Endodermal cell (in vitro differentiated cells): ENCODE measurements at regions not wholly inside any gene's neighbourhood (a gene's known extent, or its start where the extent isn't known, plus 50 kb on each side); places are given as distances from the start of the nearest gene placed in this dataset.
"Not testable (repeated sequence)": the region's sequence is repeated elsewhere in the genome, so short reads cannot be mapped to it uniquely, and the experiment has no call there.

ENCODE experiments used
- DNase-seq: peaks from one replicate; pipeline ENCODE4 v3.0.0-alpha.2; 2017
- H3K27ac ChIP-seq: 2 replicates; pipeline ENCODE4 v1.5.1; 2013; ENCODE audit warnings: mild to moderate bottlenecking, low read depth, low read length, moderate library complexity
- H3K27me3 ChIP-seq: 2 replicates; pipeline ENCODE4 v1.6.1; 2013; ENCODE audit warnings: mild to moderate bottlenecking, low read length, moderate library complexity; ENCODE audit not compliant: insufficient read depth, control insufficient read depth, poor library complexity, severe bottlenecking
- H3K36me3 ChIP-seq: 2 replicates; pipeline ENCODE4 v1.7.0; 2013; ENCODE audit warnings: mild to moderate bottlenecking, low read length, moderate library complexity; ENCODE audit not compliant: control insufficient read depth, insufficient read depth
- H3K4me1 ChIP-seq: one replicate; pipeline ENCODE4 v1.7.0; 2013; ENCODE audit warnings: low read length; ENCODE audit not compliant: control insufficient read depth, insufficient read depth
- H3K4me3 ChIP-seq: 2 replicates; pipeline ENCODE4 v1.5.1; 2013; ENCODE audit warnings: mild to moderate bottlenecking, low read length, moderate library complexity
- H3K9ac ChIP-seq: 2 replicates; pipeline ENCODE4 v1.6.1; 2013; ENCODE audit warnings: mild to moderate bottlenecking, low read length, moderate library complexity; ENCODE audit not compliant: poor library complexity, severe bottlenecking; ENCODE audit errors: extremely low read depth
- H3K9me3 ChIP-seq: 2 replicates; pipeline ENCODE4 v1.6.1; 2013; ENCODE audit warnings: mild to moderate bottlenecking, low read length, moderate library complexity; ENCODE audit not compliant: control insufficient read depth
- H3K27ac Mint-ChIP-seq: 2 replicates; pipeline ENCODE4 v1.8.0; 2020; ENCODE audit warnings: mixed read lengths
- H3K27me3 Mint-ChIP-seq: 2 replicates; pipeline ENCODE4 v1.8.0; 2021; ENCODE audit warnings: mild to moderate bottlenecking, mixed read lengths; ENCODE audit not compliant: insufficient read depth
- H3K36me3 Mint-ChIP-seq: 2 replicates; pipeline ENCODE4 v1.8.0; 2020; ENCODE audit warnings: low read depth, mixed read lengths
- H3K4me1 Mint-ChIP-seq: 2 replicates; pipeline ENCODE4 v1.8.0; 2020; ENCODE audit warnings: mixed read lengths
- H3K4me3 Mint-ChIP-seq: 2 replicates; pipeline ENCODE4 v1.8.0; 2020; ENCODE audit warnings: mild to moderate bottlenecking, moderate library complexity, mixed read lengths
- H3K9me3 Mint-ChIP-seq: 2 replicates; pipeline ENCODE4 v1.8.0; 2020; ENCODE audit warnings: mild to moderate bottlenecking, mixed read lengths
- WGBS, 2 experiments: methylation state at CpG; one replicate each; pipeline versions ENCODE4 v1.1.5 to v1.1.7; 2013; ENCODE audit warnings: missing lambda C conversion rate in 2 of 2, mixed read lengths in 1 of 2; ENCODE audit not compliant: insufficient coverage in 1 of 2, insufficient read length in 1 of 2; 5-methylcytosine and 5-hydroxymethylcytosine counted together
- TF ChIP-seq, protein P1 (sequence below): fragments of 200-600 bp; sonication (generic); conservative IDR thresholded peaks from 2 replicates; pipeline ENCODE4 v1.5.0; 2021; ENCODE audit warnings: antibody characterized with exemption, mild to moderate bottlenecking

DNA sequence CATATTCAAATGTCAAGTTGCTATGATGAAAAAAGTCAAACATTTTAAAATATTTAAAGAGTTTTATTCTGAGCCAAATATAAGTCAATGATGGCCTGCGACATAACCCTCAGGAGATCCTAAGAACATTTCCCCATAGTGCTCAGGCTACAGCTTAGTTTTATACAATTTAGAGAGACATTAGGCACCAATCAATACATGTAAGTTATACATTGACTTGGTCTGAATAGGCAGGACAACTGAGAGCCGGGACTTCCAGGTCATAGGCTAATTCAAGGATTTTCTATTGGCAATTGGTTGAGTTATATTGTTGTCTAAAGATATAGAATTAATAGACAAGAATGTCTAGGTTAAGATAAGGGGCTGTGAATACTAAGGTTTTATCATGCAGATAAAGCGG is 64.5 kb downstream of the UGT2B28 start:
- not testable (repeated sequence) for H3K27ac Mint-ChIP-seq, H3K9me3 Mint-ChIP-seq, H3K27ac ChIP-seq, H3K4me1 ChIP-seq, H3K9ac ChIP-seq, H3K36me3 ChIP-seq, H3K27me3 Mint-ChIP-seq, H3K4me3 ChIP-seq, H3K4me1 Mint-ChIP-seq, H3K9me3 ChIP-seq, H3K27me3 ChIP-seq, H3K4me3 Mint-ChIP-seq, H3K36me3 Mint-ChIP-seq, DNase-seq
- 91% methylated on average over 2 of the region's 3 CpGs; no CpG with 5 or more reads in 1 of the 2 experiments for WGBS, 2 experiments

DNA sequence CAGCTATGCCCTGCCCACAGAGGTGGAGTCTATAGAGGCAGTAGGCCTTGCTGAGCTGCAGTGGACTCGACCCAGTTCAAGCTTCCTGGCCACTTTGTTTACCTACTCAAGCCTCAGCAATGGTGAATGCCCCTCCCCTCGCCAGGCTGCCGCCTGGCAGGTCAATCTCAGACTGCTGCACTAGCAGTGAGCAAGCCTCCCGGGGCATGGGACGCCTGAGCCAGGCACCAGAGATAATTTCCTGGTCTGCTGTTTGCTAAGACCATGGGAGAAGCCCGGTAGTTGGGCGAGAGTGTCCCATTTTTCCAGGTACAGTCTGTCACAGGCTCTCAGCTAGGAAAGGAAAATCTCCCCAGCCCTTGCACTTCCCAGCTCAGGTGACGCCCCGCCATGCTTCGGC is 68.5 kb downstream of the UGT2B28 start:
- H3K36me3 ChIP-seq, H3K27ac ChIP-seq, DNase-seq, H3K4me3 Mint-ChIP-seq, H3K27ac Mint-ChIP-seq, H3K27me3 ChIP-seq, H3K36me3 Mint-ChIP-seq, H3K4me1 ChIP-seq, H3K9ac ChIP-seq, H3K4me3 ChIP-seq, H3K27me3 Mint-ChIP-seq, H3K9me3 Mint-ChIP-seq, H3K9me3 ChIP-seq: not testable (repeated sequence)
- 92 to 94% methylated on average over 4 to 10 of the region's 10 CpGs for WGBS, 2 experiments
- H3K4me1 Mint-ChIP-seq: peaks cover 11% of the 10 kb centered on the region

DNA sequence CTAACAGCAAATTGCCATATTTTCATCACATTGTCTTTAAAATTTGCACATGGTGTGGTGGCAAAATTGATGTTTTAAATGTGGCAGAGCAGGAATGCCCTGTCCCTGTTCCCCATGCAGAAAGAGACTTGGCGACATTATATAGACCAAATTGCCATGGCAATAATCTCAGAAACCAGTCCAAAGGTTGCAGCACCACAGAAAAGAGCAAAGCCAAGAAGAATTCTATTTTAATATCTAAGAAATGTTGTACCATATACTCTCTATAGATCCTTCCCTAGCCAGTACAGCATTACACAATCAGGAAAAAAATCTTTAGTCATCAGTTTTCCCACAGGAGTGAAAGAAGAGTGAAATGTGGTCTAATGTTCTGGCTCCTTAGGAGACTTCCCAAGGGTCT is 80.0 kb downstream of the UGT2B28 start:
- H3K4me1 Mint-ChIP-seq: peaks cover 9% of the 10 kb centered on the region
- H3K27me3 Mint-ChIP-seq: peaks cover 4% of the 10 kb centered on the region
- no peak overlapping the region for H3K4me3 Mint-ChIP-seq
- Histone ChIP-seq H3K27ac (no peak overlapping the region), H3K4me1 (peaks cover 3% of the 10 kb centered on the region), H3K27me3 (no peaks in the 10 kb centered on the region), H3K4me3 (no peak overlapping the region), H3K9me3 (no peaks in the 10 kb centered on the region), H3K36me3 (no peaks in the 10 kb centered on the region), H3K9ac (no peak overlapping the region)
- no peaks in the 10 kb centered on the region for H3K36me3 Mint-ChIP-seq
- no peak overlapping the region for H3K27ac Mint-ChIP-seq
- H3K9me3 Mint-ChIP-seq: peaks cover 9% of the 10 kb centered on the region
- WGBS, 2 experiments: 74% methylated on average over 1 of the region's 1 CpG; no CpG with 5 or more reads in 1 of the 2 experiments
- TF ChIP-seq, protein P1, sequence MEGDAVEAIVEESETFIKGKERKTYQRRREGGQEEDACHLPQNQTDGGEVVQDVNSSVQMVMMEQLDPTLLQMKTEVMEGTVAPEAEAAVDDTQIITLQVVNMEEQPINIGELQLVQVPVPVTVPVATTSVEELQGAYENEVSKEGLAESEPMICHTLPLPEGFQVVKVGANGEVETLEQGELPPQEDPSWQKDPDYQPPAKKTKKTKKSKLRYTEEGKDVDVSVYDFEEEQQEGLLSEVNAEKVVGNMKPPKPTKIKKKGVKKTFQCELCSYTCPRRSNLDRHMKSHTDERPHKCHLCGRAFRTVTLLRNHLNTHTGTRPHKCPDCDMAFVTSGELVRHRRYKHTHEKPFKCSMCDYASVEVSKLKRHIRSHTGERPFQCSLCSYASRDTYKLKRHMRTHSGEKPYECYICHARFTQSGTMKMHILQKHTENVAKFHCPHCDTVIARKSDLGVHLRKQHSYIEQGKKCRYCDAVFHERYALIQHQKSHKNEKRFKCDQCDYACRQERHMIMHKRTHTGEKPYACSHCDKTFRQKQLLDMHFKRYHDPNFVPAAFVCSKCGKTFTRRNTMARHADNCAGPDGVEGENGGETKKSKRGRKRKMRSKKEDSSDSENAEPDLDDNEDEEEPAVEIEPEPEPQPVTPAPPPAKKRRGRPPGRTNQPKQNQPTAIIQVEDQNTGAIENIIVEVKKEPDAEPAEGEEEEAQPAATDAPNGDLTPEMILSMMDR: no peak
- DNase-seq: no peak

DNA sequence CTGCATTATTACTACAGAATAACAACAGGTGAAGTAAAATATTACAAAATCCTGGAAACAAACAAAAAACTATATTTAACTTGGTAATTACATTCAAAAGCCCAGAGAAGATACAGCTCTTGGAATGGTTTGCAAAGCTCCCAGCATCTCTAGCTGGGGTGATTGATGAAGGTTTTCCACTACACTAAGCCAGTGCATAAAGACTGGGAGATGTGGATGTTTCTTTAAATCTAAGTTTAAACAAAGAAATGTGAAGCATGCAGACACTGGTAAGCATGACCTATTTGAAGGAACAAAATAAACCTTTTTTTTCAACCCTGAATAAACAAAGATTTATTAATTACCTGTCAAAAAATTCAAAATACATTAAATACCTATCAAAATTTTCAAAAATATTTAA is 80.5 kb downstream of the UGT2B28 start:
- H3K36me3 Mint-ChIP-seq, DNase-seq, H3K9me3 ChIP-seq, H3K27me3 Mint-ChIP-seq, H3K4me3 ChIP-seq, H3K4me3 Mint-ChIP-seq, H3K9ac ChIP-seq, H3K4me1 Mint-ChIP-seq, H3K36me3 ChIP-seq, H3K27me3 ChIP-seq, H3K4me1 ChIP-seq, H3K27ac Mint-ChIP-seq, H3K27ac ChIP-seq, H3K9me3 Mint-ChIP-seq: not testable (repeated sequence)
